HG02610 (cell line): ENCODE measurements at regions not wholly inside any gene's neighbourhood (a gene's known extent, or its start where the extent isn't known, plus 50 kb on each side); places are given as distances from the start of the nearest gene placed in this dataset.
A peak's percentile ranks its signal among the peaks of the same experiment; 100 is the strongest.
"Not testable (repeated sequence)": the region's sequence is repeated elsewhere in the genome, so short reads cannot be mapped to it uniquely, and the experiment has no call there.

Source experiments
- ATAC-seq: cut with Tn5 transposase; IDR thresholded peaks from one replicate; pipeline ENCODE4 v1.9.1; 2021; ENCODE audit warnings: mild to moderate bottlenecking, moderate library complexity; ENCODE audit not compliant: unreplicated experiment

DNA sequence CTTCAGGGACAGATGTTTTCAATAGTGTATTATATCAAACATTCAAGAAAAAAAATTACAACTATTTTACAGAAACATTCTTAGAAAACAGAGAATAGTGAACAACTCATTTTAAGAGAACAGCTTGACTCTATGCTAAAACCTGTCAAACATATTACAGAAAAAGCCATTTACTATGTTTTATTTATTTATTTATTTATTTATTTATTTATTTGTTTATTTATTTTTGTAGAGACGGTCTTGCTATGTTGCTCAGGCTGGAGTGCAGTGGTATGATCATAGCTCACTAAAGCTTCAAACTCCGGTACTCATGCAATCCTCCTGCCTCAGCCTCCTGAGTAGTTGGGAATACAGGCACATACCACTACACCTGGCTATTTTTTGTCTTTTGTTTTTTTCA, 317.9 kb upstream of the HTR1E start:
- no peak for ATAC-seq

DNA sequence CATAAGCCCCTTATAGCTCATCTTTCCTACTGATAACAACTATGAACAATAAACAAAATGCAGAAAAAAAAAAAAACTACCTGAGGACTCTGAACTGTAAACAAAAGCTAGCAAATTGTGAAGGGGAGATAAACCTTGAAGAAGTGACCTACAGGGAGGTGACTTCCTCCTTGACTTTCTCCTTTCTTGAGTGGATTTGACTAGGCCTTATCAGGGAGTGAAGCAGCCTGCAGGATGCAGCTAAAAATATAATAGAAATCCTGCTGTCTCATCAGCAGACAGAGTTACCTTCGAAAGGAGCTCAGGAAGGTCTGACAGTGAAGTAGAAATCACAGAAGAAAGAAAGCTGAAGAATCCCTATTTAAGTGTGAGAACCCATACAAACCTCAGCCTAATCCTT, 322.0 kb upstream of the HTR1E start:
- ATAC-seq: no peak

DNA sequence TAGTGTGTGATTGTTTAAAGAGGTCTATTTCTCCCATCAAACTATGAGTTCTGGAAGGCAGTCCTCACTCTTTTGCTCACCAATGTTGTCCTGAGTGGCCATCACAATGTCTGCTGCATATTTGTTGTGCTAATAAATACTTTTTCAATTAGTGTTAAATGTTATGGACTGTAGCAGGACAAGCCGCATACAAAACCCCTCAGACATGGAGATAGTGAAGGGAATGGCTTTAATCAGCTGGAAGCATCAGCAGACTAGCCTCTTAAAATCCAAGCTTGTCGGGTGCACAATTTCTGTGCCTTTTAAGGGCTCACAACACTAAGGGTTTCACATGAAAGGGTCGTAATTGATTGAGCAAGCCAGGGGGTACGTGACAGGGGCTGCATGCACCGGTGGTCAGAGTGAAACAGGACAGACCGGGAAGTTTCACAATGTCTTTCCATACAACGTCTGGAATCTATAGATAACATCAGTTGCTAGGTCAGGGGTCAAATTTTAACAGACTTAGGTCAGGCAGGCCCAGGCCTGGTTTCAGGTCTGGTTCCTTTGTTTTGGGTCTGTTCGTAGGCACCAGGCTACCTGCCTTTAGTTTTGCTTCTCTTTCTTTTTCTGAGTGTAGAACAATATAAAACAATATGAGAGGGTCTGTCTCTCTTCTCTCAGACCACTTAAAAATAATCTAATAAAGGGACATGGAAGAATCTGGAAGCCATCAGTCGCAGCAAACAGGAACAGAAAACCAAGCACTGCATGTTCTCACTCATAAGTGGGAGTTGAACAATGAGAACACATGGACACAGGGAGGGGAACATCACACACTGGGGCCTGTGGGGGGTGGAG, 327.6 kb upstream of the HTR1E start:
- ATAC-seq: no peak

DNA sequence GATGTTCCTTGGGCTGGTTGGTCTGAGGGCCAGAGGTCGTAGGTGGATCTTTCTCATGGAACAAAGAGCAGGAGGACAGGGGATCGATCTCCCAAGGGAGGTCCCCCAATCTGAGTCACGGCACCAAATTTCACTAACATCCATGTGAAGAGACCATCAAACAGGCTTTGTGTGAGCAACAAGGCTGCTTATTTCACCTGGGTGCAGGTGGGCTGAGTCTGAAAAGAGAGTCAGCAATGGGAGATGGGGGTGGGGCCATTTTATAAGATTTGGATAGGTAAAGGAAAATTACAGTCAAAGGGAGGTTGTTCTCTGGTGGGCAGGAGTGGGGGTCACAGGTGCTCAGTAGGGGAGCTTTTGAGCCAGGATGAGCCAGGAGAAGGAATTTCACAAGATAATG, 334.0 kb upstream of the HTR1E start:
- not testable (repeated sequence) for ATAC-seq

DNA sequence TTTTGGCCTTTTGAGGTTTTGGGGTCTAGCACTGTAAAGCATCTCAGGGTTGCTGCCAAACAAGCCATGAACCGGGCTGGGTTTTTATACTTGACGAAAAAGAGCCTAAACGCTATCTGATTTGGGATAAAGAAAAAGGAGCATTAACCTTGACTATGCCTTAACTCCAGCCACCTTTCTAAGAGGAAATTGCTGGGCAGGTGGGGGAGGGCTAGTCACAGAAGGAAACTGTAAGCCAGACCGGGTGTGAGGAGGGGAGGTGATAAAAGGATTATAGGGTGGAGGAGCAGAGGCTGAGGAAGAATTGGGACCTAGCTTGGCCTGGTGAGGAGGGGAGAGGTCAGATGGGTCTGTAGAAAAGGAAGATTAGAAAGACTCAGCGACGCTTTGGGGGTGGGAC, 335.2 kb upstream of the HTR1E start:
- not testable (repeated sequence) for ATAC-seq

DNA sequence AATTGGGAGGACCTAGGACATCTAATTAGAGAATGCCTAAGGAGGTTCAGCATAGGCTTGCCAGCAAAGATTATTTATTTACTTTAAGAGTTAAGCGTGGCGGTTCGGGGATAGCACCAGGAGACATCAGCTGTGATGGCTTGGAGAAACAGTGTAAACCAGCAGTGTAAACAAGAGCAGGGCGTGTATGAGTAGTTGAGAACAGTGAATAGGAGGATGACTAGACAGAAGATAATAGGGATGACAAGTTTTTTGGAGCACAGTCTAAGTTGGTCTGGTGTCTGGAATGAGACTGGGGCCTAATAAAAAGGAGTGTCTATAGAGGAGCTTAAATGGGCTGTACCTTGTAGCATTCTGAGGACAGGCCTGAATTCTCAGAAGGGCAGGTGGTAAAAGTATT, 338.4 kb upstream of the HTR1E start:
- ATAC-seq: not testable (repeated sequence)

DNA sequence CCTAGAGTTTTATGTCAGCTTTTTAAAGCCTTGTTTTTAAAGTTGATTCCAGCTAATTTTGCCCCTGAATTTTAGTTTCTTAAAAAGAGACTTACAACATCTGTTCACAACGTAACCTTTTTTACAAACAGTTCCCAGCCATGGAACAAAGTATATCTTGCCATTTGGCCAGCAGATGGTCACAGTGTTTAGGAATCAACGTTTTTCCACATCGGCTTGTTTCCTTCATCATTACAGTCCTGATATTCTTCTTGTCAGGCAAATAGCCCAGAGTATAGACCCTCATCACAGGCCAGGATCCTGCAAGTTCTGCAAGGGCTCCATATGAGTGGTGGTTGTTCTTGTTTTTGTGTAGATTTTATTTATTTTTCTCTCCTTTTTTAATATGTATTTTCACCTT, 341.7 kb upstream of the HTR1E start:
- ATAC-seq: no peak

DNA sequence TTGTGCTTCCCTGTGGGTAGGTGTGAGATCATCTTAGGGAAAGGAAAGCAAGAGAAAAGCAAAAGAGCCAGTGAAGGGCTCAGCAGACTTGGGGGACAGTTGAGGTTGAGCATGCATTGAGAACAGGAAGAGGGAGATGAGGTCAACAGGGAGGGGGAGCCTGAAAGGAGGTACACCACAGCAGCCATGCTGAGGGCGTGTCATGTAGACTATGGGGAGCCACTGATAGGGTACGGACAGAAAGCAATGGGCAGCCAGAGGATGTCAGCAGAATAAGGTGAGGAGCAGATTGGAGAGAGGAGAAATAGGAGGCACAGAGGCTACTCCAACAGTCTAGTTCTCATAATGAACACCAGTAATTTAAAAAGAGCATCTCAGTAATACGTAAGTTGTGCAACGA, 351.1 kb upstream of the HTR1E start:
- ATAC-seq: no peak

DNA sequence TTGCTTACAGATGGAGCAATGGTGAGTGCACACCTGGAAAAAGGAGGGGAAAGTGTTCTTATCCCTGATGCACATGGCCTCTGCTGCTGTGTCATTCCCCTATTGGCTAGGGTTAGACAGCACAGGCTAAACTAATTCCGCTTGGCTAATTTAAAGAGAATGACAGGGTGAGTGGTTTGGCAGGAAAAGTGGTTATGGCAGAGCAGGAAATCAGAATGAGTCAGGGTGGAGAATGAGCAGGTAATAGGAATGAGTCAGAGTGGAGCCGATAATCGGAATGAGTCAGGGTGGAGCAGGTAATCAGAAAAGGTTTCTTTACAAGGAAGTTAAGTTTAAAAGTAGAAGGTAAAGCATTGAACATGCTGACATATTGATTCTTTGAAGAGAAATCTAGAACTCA, 355.5 kb upstream of the HTR1E start:
- no peak for ATAC-seq

DNA sequence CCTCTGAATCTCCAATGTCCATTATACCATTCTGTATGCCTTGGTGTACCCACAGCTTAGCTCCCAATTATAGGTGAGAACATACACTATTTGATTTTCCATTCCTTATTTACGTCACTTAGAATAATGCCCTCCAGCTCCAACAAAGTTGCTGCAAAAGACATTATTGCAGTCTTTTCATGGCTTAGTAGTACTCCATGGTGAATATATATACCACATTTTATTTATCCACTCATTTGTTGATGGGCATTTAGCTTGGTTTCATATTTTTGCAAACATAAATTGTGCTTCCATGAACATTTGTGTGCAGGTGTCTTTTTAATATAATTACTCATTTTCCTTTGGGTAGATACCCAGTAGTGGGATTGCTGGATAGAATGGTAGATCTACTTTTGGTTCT, 374.1 kb upstream of the HTR1E start:
- ATAC-seq: no peak

DNA sequence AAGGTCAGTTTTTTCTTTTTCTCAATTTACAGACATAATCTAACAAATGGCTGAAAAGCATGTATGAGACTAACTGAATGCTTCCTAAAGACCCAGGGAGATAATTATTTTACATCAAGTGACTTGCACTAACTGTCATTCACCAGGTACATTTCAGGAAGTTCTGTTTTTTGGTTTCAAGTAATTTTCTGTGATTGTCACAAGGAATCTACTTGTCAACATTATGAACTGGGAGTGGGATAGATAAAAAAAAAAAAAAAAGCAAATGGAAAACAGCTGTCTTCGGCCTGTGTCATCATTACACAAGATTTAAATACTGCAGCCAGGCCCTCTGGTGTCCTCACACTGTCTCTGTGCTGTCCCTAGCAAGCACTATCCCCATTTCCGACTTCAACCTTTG, 379.0 kb upstream of the HTR1E start:
- no peak for ATAC-seq

DNA sequence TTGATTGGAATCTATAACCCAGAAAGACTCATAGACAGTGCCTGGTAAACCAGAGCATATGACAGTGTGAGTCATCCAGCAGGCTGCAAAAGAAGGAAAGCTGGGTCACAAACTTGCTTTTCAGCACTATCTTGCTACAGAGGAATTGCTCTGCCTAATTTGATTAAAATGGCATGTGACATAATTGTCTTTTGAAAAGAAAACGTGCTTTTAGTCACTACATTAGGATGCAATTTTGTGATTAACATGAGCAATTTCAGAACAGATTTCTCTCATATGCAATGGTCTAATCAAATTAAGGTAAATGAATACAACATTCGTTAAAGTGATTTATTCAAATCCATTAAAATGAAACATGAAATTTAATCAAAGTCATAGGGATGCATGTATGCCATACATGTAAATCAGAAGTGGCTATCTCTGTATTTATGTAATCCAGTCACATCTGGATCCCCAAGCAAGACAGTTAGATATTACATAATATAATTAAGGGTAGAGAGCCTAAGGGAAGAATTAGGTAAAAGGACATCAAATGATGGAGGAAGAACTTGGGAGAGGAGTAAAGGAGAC, 400.0 kb upstream of the HTR1E start:
- ATAC-seq: no peak

DNA sequence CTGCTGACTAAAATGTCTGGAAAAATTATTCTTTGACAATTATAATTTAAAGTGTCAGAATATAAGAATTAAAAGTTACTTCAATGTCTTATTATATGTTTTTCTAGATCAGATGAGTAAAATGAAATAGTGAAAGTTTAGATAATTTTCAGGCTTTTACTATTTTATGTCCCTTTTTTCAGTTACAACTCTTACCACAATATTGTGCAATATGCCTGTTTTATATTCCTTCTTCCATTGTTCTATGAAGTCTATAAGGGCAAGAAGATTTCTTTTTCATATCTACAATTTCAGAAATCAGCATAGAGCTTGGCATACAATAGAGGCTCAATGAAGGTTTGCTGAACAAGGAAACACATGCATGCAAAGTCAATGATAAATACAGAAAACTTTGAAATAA, 401.2 kb upstream of the HTR1E start:
- no peak for ATAC-seq

DNA sequence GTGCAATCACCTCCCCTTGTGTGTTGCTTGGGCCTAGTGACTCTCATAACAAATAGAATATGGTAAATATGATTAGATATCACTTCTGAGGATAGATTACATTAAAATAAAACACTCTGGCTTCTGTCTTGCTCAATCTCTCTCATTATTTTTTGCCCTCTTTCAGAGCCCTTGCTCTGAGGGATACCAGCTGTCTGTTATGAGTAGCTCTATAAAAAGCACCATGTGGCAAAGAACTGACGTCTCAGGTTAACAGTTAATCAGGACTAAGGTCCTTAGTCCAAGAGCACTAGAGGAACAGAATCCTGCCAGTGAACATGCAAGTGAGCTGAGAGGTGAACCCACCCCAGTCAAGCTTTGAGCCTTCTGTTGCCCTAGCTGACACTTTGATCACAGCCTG, 402.2 kb upstream of the HTR1E start:
- no peak for ATAC-seq

DNA sequence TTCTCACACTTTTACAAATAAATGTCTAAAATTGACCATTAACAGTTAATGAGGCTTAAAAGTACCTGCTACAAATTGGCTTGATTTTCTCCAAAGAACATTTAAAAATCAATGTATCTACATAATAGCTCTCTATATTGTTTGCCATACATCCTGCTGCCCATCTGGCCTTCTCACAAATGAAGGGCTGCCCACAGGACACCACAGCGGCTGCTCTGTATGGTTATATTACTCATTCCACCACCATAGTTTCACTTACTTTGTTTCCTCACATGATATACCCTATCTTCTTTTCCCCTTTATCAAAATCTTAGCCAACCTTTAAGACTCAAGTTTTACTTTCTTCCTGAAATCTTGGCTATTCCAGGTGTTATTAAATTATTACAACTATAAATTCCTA, 407.7 kb upstream of the HTR1E start:
- no peak for ATAC-seq

DNA sequence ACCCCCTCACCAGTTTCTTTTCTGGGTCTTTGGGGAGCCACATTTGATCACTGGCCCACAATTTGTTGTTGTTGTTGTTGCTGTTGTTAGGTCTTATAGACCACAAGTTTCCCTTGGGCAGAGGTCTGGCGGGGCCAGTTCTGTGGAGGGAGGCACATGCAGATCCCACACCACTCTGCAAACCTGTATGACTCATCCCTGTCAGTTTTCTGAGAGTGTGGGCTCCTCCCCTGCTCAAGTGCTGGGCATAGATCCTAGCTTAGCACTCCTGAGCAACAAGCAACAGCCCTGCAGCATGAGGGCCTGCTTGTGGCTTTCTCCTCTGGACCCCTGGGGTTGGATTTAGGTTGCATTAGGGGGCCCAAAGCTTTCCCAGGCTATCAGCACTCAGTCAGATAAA, 411.1 kb upstream of the HTR1E start:
- no peak for ATAC-seq

DNA sequence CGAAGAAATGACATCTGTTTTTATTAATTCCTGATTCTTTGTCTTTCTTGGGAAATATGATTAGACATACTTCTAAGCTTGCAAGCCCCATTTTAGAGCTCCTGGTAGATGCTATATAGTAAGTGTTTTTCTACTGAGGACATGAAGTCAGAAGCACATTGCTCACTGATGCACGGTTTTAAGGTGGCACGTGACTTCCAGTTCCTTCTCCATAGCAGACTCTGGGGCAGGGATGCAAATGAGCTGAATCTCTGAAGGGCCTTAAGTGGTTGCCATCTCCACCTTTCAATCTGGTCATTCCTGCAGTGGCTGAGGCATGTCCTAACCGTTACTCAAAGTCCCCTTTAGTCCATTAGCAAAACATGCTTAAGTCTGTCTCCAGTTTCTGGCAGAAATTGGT, 421.2 kb upstream of the HTR1E start:
- ATAC-seq: no peak

DNA sequence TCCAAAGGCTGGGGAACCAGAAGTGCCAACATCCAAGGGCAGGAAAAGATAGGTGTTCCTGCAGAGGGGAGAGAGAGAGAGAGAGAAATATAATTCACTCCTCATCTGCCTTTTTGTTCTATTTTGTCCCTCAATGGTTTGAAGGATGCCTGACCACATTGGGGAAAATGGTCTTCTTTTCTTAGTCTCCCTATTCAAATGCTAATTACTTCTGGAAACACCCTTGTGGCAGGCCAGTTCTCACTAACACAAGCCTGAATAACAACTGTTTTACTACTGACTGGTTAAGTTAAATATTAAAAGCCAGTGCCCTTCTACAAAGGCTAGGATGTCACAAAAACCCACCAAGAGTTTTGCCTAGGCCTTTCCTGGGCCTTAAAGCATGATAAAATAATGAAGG, 425.4 kb upstream of the HTR1E start:
- ATAC-seq: peak; percentile 47

DNA sequence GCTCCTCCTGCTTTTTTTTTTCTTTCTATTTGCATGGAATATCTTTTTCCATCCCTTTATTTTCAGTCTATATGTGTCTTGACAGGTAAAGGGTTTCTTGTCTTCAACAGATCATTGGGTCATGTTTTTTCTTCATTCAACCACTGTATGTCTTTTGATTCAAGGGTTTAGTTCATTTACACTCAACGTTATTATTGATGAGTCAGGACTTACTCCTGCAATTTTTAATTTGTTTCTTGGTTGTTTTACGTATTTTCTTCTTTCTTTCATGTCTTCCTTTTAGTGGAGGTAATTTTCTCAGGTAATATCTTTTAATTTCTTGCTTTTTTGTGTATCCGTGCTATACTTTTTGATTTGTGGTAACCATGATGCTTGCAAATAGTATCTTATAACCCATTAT, 429.1 kb upstream of the HTR1E start:
- no peak for ATAC-seq

DNA sequence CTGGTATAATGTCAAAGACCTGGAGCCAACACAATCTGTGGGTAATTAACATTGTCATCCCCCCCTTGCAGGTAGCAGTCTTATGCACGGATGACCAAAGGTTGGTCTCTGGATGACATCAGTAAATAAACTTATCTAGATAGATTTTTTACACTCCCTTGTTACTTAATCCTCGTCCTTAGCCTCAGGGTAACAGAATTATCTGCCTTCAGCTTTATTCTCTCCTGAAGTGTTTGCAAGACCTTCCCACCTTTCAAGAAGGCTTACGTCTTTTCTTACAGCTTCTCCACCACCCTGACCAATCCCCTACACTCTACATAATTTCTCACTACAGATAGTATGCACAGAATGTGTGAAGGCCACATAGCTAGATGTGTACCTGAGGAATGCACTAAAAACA, 434.8 kb upstream of the HTR1E start:
- ATAC-seq: no peak

DNA sequence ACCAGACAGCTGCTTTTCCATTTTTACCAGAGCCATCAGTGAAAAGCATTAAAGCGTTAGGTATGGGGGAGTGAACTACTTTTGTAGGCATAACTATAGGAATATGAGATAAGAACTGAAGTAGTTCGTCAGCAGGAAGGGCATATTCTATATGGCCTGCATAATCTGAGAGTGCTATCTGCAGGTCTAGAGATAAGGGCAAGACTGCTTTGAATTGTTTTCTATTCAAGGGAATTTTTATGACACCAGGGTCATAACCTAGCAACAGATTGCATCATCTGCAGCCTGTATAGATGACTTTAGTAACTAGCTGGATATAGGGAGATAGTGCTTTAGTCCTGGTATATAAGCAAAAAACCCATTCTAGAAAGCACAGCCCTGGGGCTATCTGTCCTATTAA, 437.3 kb upstream of the HTR1E start:
- no peak for ATAC-seq

DNA sequence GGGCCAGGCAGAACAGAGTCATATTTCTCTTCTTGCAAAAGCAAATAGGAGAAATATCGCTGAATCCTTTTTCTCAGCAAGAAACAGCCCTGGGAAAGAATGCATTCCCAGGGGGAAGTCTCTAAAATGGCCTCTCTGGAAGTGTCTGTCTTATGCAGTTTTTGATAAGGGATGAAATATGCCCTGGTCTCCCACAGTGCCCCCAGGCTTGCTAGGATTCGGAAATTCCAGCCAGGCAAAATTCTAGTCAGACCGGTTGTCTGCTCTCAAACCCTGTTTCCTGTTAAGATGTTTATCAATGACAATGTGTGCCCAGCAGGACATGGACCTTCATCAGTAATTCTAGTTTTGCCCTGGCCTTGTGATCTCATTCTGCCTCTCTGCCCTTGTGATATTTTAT, 448.3 kb upstream of the HTR1E start:
- not testable (repeated sequence) for ATAC-seq

DNA sequence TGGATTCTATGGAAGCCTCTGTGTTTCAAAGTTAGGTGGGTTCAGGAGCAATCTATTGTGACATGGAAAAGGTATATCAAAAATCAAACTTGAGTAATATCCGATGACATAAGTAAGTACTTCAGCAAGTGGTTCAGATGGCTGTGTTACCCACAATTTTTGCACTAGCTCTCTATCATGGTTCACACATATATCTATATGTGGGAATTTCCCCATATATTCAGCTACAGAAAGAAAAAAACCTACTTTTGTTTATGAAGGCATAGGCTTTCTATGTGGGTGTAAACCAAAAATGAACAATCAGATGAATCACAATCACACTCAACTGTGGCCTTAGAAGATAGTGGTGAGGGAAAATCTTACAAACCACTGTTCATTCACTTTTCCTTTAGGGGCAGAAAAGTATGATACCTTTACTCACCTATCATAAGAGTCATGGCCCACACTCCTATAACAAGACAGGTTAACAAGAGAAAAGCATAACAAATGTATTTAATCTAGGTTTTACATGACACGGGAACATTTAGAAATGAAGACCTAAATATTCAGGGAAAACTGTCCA, 449.6 kb upstream of the HTR1E start:
- no peak for ATAC-seq
